ENCODE measurements at regions not wholly inside any gene's neighbourhood (a gene's known extent, or its start where the extent isn't known, plus 50 kb on each side); places are given as distances from the start of the nearest gene placed in this dataset.

DNA sequence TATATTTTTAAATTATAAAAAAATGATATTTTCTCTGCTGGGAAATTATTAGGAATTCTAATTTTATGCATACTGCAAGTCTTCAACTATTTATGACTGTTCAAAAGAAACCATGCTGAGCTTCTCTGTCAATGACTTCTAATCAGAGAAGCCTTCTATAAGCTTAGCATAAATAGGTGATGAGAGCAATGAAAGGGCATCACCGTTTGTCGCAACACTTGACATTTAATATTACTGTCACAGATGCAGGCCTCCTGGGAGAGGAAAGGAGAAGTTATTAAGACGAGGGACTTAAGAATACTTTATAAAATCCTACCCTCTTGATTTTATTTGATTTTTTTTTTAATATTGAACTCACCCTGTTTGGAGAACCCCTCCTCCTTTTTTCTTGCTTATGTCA lies 69.8 kb downstream of the CAPZA3 start:
- DNase-seq (ENCODE audit: low read depth): no peak
- H3K4me3 ChIP-seq (ENCODE audit: low read depth, low read length): no peak overlapping the region
- no peaks in the 10 kb centered on the region for H3K27me3 ChIP-seq (ENCODE audit: control insufficient read depth, insufficient read depth, low read length)
- no peaks in the 10 kb centered on the region for H3K36me3 ChIP-seq (ENCODE audit: control insufficient read depth, insufficient read depth, low read length)
- TF ChIP-seq, protein P1, sequence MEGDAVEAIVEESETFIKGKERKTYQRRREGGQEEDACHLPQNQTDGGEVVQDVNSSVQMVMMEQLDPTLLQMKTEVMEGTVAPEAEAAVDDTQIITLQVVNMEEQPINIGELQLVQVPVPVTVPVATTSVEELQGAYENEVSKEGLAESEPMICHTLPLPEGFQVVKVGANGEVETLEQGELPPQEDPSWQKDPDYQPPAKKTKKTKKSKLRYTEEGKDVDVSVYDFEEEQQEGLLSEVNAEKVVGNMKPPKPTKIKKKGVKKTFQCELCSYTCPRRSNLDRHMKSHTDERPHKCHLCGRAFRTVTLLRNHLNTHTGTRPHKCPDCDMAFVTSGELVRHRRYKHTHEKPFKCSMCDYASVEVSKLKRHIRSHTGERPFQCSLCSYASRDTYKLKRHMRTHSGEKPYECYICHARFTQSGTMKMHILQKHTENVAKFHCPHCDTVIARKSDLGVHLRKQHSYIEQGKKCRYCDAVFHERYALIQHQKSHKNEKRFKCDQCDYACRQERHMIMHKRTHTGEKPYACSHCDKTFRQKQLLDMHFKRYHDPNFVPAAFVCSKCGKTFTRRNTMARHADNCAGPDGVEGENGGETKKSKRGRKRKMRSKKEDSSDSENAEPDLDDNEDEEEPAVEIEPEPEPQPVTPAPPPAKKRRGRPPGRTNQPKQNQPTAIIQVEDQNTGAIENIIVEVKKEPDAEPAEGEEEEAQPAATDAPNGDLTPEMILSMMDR (IDR thresholded peaks at IDR 0.05; ENCODE audit: insufficient read depth, low read length, poor library complexity, severe bottlenecking): no peak

DNA sequence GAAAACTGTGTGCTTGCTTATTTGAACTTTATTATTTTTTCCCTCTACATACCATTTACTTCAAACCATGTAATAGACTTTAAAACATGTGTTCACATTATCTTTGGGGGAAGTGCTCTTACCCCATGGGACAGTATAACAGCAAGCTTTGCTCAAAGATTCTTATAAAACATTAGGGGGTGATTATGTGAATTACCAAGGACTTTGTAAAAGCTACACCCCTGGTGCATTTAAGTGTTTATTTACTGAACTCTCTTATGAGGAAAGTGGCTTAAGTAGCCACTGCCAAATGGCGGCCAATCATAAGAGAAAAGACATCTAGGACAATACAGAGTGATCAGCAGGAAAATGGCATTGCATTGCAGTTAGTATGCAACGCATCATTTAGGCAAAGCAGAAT lies 70.3 kb downstream of the CAPZA3 start:
- Histone ChIP-seq H3K27me3 (ENCODE audit: control insufficient read depth, insufficient read depth, low read length) (no peaks in the 10 kb centered on the region), H3K4me3 (ENCODE audit: low read depth, low read length) (no peak overlapping the region), H3K36me3 (ENCODE audit: control insufficient read depth, insufficient read depth, low read length) (no peaks in the 10 kb centered on the region)
- TF ChIP-seq, protein P1 (IDR thresholded peaks at IDR 0.05; ENCODE audit: insufficient read depth, low read length, poor library complexity, severe bottlenecking): no peak
- DNase-seq (ENCODE audit: low read depth): no peak

DNA sequence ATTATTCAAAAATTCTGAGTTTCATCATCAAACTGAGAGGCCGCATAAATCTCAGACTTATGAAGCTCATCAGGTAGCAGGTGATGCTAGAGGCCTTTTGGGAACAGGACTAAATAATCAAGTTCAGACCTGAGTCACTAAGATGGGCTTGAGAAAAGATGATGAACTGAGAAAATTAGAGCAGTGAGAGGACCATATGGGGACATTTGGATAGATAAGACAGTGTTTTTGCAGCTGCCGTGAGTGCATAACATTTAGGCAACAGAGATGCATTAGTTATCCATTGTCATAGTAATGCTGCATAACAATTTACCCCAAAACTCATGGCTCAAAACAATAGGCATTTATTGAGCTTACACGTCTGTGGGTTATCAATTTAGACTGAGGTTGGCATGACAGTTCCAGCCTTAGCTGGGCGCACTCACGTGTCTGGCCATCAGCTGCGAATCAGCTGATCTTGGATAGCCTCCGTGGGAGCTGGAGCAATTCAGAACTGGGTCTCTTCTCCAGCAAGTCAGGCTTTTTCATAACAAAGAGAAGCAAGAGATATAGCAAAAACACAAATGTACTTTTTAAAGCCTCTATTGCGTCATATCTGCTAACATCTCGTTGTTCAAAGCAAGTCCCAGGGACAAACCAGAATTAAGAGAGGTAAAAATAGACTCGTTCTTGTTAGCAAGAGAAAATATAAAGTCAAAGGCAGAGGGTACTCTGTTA lies 72.8 kb downstream of the CAPZA3 start:
- H3K27me3 ChIP-seq (ENCODE audit: control insufficient read depth, insufficient read depth, low read length): no peaks in the 10 kb centered on the region
- TF ChIP-seq, protein P1 (IDR thresholded peaks at IDR 0.05; ENCODE audit: insufficient read depth, low read length, poor library complexity, severe bottlenecking): no peak
- no peak for DNase-seq (ENCODE audit: low read depth)
- H3K4me3 ChIP-seq (ENCODE audit: low read depth, low read length): no peak overlapping the region
- H3K36me3 ChIP-seq (ENCODE audit: control insufficient read depth, insufficient read depth, low read length): no peaks in the 10 kb centered on the region

DNA sequence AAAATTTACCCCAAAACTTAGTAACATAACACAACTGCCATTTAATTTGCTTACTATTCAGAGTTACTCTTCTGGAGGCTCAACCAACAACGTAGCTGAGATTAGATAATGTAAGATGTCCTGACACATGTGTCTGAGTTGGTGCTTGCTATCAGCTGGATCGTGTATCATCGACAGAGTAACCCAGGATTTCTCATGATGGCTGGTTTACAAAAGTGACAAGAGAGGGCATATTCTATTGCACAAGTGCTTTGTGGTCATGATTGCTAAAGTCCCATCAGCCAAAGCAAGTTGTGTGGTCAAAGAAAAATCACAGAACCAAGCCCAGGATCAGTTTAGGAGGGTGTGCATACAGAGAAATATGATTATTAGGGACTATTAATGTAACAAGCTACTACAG lies 73.4 kb downstream of the CAPZA3 start:
- Histone ChIP-seq H3K36me3 (ENCODE audit: control insufficient read depth, insufficient read depth, low read length) (no peaks in the 10 kb centered on the region), H3K4me3 (ENCODE audit: low read depth, low read length) (no peak overlapping the region), H3K27me3 (ENCODE audit: control insufficient read depth, insufficient read depth, low read length) (no peaks in the 10 kb centered on the region)
- DNase-seq (ENCODE audit: low read depth): no peak
- TF ChIP-seq, protein P1 (IDR thresholded peaks at IDR 0.05; ENCODE audit: insufficient read depth, low read length, poor library complexity, severe bottlenecking): no peak

DNA sequence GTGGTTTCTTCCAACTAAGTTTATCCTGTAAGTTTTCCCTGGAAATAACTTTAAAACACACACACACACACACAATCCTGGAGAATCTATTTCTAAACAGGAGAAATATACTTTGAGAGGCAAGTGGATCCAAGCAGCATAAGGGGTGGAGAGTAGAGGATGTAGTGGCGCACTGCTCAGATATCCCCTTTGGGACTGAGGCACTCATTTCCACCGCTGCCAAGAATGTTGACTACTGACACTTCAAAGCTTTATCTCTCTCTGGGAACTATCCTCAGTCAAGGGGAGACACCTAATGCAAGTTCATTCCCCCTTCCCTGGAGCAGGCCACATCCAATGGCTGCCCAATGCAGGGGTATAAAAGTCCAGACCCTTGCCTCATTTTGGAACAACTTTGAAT lies 75.8 kb downstream of the CAPZA3 start:
- Histone ChIP-seq H3K36me3 (ENCODE audit: control insufficient read depth, insufficient read depth, low read length) (no peaks in the 10 kb centered on the region), H3K27me3 (ENCODE audit: control insufficient read depth, insufficient read depth, low read length) (no peaks in the 10 kb centered on the region), H3K4me3 (ENCODE audit: low read depth, low read length) (no peak overlapping the region)
- TF ChIP-seq, protein P1 (IDR thresholded peaks at IDR 0.05; ENCODE audit: insufficient read depth, low read length, poor library complexity, severe bottlenecking): no peak
- DNase-seq (ENCODE audit: low read depth): no peak
